ENCODE measurements at regions not wholly inside any gene's neighbourhood (a gene's known extent, or its start where the extent isn't known, plus 50 kb on each side); places are given as distances from the start of the nearest gene placed in this dataset.
"Not testable (repeated sequence)": the region's sequence is repeated elsewhere in the genome, so short reads cannot be mapped to it uniquely, and the experiment has no call there.

DNA sequence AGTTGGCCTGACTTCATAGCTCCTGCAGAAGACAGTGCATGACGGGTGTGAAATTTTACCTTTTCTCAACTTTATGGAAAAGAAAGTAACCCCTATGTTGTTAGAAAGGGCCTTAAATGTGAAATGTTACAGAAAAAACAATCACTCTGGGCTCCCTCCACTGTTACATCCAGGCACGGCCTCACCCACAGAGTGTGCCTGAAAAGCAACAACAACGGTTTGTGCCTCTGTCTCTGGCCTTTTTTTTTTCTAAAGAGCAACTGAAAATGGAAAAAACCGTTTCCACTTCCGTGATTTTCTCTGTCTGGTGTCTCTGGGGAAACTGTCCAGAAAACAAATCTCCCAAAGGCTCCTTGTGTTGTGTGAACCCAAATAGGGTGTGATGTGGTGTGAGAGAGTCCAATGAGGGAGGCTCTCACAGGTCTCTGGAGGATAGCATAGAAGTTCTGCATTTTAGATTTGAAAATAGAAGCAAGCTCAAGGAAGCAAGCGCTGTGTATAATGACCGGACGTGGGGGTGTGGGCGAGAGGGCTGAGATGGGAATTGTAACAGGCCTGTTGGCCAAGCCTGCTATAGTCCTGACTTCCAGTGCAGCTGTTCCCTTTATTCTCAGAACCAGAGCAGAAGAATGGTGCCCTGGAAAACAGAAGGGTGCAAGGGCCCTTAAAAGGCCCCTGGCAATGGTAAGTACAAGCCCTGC, 221.8 kb upstream of the TUT7 start:
- ATAC-seq (peak; percentile 53), DNase-seq (ENCODE audit: low spot score) (no peak)
- intact Hi-C loops (cut with DNase I), result no loop called here

DNA sequence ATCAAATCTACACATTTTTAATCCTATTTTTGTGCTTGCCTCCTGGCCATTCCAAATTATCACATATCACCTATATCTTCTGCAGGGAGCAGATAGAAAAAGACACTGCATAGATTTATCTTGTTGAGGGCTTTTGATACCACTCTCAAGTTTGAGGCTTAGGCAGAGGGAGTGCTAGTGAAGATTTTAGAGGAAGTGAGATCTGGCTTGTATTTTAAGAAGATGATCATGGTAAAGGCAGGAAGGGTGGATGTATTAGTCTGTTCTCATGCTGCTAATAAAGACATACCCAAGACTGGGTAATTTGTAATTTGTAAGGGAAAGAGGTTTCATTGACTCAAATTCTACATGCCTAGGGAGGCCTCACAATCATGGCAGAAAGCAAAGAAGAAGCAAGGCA, 220.9 kb upstream of the TUT7 start:
- DNase-seq (ENCODE audit: low spot score) (no peak), ATAC-seq (no peak)
- intact Hi-C loops (cut with DNase I), result no loop called here

DNA sequence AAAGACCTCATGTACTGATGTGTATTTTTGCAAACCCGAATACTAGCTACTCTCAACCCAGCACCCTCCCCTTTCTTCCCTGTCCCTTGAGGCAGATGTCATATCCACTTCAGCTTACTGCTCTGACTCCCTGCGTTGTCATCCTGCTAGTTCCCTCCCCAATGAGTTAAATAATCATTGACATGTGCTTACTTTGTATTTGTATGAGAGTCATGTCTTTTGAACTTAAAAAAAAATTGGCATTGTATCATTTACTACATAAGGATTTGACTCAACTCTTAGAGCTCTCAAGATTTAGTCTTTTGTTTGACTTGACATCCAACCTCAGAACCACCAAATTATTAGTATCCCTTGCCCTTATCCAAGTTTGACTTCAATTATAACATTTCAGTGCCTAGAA, 219.7 kb upstream of the TUT7 start:
- DNase-seq (ENCODE audit: low spot score) (no peak), ATAC-seq (no peak)
- intact Hi-C loops (cut with DNase I), result no loop called here

DNA sequence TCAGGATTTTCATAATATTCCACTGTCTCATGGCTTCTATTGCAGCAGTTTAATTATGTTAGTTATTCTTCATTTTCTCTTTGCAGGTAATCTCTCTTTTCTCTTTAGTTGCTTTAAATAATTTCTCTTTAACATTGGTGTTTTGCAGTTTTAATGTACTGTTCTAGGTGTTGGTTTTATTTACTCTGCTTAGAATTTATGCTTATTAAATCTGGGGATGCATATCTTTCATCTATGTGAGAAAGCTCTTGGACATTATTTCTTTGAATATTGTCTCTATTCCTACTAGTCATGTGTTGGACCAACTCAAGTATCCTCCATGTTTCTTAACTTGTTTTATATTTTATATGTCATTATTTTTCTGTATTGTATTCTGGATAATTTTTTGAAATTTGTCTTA, 218.7 kb upstream of the TUT7 start:
- no peak for DNase-seq (ENCODE audit: low spot score)
- intact Hi-C loops (cut with DNase I), result no loop called here
- ATAC-seq, result no peak

DNA sequence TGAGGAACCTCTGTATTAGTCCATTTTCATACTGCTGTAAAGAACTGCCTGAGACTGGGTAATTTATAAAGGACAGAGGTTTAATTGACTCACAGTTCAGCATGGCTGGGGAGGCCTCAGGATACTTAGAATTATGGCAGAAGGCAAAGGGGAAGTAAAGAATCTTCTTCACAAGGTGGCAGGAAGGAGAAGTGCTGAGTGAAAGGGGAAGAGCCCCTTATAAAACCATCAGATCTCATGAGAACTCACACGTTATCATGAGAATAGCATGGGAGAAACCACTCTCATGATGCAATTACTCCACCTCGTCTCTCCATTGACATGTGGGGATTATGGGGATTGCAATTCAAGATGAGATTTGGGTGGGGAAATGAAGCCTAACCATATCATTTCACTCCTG, 211.4 kb upstream of the TUT7 start:
- intact Hi-C loops (cut with DNase I); ATAC-seq; DNase-seq (ENCODE audit: low spot score): not testable (repeated sequence)

DNA sequence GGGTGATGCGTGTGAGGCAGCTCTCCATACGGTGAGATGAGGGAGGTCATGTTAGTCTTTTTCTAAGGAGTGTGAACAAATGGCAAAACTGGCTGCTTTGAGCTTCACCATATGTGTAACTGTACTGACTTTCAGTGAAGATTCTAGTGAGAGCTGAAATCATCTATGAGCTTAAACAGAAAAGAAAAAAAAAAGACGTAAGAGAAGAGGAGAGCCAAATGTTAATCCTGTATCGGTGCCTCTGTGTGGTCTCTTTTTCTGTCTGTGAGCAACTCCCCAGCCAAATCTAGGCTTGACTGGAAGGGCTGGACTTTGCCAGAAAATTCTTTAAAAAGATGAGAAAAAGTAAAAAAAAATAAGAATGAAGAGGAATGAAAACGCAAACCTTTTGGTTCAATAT, 209.7 kb upstream of the TUT7 start:
- intact Hi-C loops (cut with DNase I), result no loop called here
- DNase-seq (ENCODE audit: low spot score) (no peak), ATAC-seq (no peak)

DNA sequence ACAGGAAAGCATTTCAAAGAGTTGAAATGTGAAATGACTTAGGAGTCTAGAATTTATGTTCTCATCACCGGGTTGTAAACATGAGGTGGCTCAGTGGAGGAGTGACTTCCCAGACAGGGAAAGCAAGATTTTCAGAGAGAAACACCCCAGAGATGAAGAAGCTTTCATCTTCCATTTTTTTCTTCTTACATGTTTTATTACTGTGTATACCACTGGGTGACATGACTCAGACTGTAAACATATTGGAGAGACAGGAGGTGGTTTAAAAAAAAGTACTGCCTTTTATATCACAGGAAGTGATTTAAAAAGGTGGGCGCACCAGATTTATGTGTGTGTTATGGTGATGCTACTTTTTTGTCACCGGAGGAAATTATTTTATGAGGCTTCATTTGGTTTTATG, 209.1 kb upstream of the TUT7 start:
- no peak for DNase-seq (ENCODE audit: low spot score)
- intact Hi-C loops (cut with DNase I), result no loop called here
- ATAC-seq, result no peak

DNA sequence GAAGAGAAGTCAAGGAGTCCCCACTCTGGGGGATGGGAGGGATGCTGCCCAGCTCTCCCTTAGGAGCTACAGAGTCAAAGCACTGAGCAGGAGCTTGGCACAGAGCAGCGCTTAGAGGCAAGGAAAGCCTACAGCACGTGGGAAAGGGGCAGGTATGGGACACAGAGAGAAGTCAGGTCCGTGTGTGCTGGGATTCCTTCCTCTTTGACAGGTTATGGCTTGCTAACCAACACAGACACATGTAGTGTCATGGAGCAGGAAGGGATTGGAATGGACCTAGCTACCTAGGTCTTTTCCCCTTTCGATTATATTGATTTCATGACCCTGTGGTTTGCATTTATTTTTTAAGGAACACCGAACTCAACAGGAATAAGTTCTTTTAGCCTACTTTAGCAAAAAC, 208.5 kb upstream of the TUT7 start:
- DNase-seq (ENCODE audit: low spot score) (no peak), ATAC-seq (no peak)
- intact Hi-C loops (cut with DNase I), result no loop called here

DNA sequence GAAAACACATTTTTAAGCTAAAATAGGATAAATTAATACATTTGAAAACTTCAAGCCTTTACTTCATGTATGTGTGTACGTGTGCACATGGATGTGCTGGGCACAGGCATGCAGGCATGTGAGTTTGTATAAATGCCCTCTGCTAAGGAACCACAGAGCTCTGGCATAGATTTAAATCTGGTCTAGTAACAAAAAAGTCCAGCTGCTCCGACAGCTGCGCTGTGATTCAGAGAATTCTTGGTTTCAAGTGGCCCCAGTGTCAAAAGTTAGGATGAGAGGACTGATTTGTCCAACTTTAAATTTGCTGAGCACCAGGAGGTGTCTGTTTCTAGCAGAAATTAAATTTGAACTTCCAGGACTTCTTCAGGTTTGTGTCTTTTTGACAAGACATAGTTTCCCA, 203.7 kb upstream of the TUT7 start:
- DNase-seq (ENCODE audit: low spot score), result no peak
- ATAC-seq, result no peak
- intact Hi-C loops (cut with DNase I), result no loop called here

DNA sequence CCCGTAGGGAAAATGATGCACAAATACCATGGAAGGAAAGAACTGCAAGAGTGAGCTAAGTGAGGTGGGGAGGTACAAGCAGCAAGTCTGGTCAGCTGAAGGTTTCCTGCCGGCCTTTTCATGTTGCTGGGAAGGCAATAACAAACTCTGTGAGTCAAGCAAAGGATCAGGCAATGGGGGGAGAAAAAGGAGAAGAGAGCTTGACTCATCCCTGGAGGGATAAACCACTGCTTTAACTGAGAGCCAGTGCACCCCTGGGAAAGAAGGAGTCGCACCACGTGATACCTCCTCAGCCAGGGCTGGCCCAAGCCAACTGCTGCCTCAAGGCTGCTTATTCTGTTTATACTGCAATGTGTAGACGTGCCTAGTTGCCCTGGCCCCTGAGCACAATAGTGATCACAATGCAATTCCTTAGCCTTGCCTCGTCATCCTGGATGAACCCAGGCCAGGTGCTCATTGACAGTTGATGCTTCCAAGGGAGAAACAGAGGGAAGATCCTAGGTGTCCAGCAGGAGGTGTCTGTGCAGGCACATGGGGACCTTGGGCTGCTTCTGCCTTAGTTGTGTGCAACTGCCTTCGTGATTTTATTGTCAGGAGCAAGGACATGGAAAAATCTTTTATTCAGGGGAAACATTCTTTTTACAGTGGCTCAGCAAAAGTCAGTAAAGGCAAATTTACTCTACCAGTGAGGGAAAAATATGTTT, 203.0 kb upstream of the TUT7 start:
- intact Hi-C loops (cut with DNase I), result no loop called here
- ATAC-seq (peak; percentile 58), DNase-seq (ENCODE audit: low spot score) (no peak)

DNA sequence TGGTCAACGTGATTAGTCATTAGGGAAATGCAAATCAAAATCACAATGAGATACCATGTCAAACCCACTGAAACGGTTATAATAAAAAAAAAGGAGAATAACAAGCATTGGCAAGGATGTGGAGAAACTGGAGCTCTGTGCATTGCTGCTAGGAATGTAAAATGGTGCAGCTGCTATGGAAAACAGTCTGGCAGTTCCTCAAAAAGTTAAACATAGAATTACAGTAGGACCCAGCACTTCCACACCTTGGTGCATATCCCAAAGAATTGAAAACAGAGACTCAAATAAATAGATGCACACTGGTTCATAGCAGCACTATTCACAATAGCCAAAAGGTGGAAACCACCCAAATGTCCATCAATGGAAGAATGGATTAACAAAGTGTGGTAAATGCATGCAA, 201.5 kb upstream of the TUT7 start:
- ATAC-seq (no peak), DNase-seq (ENCODE audit: low spot score) (no peak)
- intact Hi-C loops (cut with DNase I), result no loop called here

DNA sequence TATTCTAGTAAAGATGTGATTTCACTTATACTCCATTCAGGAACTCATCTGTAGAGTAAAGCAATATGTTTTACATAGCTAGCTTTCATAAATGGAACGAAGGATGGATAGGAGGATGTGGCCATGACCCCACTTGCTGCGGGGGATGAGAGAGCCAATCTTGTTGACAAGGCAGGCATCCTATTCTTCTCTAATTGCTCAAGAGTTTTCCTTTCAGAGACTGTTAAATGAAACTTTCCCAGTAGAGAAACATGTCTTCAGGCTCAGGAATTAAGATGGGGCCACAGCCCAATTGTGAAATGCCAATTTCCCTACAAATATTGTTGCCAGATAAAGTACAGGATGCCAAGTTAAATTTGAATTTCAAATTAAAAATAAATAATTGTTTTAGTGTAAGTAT, 196.2 kb upstream of the TUT7 start:
- intact Hi-C loops (cut with DNase I), result no loop called here
- ATAC-seq, result no peak
- DNase-seq (ENCODE audit: low spot score), result no peak

DNA sequence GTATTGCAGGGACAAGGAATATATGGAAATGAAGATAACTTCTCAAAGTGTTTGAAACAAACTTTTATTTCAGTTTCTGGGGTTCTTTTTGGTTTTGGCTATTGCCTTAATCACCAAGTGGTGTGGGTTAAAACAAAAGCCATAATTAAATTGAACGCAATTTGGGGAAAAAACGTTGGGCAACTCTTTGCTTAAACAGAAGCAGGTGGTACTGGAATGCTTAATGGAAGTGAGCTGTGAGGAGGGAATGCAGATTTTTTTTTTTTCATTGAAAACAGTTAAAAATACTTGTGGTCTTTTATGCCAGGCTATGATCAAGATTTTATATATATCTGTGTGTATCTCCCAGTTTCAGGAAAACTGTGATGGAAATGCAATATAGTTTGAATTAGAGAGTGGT, 195.7 kb upstream of the TUT7 start:
- ATAC-seq (no peak), DNase-seq (ENCODE audit: low spot score) (no peak)
- intact Hi-C loops (cut with DNase I), result no loop called here

DNA sequence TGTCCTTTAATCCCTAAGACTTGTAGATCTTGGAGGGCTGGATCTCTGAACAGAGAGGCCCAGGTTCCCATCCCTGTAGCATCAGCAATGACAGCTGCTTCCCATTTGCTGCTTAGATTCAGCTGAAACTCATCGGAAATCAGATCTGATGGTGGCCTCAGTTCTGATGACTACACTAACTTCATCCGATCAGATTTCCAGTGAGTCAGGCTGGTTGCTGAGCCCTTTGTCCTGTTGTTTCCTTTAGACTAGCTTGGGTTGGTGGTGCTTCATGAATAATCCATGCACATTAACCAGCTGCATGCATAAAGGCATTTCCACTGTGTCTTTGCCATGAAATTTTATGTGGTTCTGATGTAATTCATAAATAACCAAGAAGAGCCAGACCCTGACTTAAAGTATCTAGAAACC, 195.2 kb upstream of the TUT7 start:
- DNase-seq (ENCODE audit: low spot score) (no peak), ATAC-seq (no peak)
- intact Hi-C loops (cut with DNase I), result no loop called here

DNA sequence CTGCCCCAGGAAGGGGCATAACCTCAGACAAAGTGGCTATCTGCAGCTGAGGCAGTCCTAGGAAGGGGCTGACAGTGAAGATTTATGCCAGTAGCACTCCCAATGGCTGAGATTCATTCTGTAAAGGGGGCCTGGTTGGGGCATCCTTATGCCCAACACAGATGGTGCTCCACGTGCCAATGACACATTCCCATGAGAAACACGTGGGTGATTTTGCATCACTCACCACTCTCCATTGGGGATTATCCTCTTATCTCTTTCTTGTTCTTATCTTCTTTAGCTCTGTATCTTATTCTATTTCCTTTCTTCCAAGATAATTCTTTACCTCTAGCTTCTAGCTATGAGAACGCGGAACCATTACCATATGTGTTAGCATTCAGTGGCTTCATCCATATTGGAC, 194.0 kb upstream of the TUT7 start:
- no peak for ATAC-seq
- intact Hi-C loops (cut with DNase I), result no loop called here

DNA sequence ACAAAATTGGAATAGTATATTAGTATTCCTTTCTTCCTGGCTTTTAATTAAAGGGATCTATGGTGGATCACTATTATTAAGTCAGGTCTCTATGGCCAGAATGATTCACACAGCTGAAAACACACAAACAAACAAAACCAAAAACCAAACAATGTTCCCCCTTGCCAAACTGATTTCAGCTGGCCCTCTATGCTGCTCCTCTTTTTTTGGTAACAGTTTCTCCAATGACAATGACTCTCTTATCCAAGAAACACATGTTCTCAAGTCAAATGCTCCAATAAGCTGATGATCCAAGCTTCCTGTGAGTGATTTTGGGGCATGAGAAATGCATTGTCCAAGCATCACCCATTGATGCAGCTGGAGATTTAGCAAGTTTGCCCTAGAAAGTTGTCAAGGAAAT, 193.4 kb upstream of the TUT7 start:
- ATAC-seq (no peak), DNase-seq (ENCODE audit: low spot score) (no peak)
- intact Hi-C loops (cut with DNase I), result no loop called here

More for the DNA sequence above, 194.0 kb upstream of the TUT7 start:
- no peak for DNase-seq (ENCODE audit: low spot score)

DNA sequence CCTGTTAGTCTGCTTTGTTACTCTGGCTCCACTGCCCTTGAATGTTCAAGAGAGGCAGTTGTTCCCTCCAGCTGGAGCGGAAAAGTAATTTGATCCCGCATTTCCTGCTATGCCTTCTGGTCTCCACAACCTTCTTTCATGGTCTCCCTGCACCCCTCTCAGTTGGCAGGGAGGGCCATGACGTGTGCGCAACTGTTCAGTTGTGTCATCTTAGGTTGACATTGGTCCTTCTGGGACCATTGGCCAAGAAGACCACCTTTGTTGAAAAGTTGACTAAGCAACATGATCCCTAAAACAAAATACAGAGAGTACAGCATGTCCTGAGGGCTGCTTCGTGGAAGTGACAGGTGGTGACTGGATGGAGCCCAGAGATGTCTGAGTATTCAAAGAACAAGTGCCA, 192.5 kb upstream of the TUT7 start:
- DNase-seq (ENCODE audit: low spot score) (no peak), ATAC-seq (no peak)
- intact Hi-C loops (cut with DNase I), result no loop called here

DNA sequence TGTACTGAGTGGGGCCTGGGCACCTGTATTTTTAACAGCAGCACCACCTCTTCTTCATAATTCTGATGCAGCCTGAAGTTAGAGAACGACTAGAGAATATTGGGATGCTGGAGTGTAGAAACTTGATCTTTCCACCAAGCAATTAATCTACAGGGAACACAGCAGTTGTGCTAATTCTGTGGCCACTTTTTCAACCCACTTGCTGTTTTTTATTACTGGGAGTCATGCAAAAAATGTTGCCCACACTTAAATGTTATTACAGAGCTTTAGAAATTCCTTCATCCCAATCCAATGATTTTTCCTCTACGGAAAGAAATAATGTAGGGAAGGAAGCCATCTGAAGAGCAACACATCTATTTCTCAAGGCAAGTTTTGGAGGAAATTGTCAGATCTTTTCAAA, 190.9 kb upstream of the TUT7 start:
- DNase-seq (ENCODE audit: low spot score), result no peak
- intact Hi-C loops (cut with DNase I), result no loop called here
- peak; percentile 52 for ATAC-seq

DNA sequence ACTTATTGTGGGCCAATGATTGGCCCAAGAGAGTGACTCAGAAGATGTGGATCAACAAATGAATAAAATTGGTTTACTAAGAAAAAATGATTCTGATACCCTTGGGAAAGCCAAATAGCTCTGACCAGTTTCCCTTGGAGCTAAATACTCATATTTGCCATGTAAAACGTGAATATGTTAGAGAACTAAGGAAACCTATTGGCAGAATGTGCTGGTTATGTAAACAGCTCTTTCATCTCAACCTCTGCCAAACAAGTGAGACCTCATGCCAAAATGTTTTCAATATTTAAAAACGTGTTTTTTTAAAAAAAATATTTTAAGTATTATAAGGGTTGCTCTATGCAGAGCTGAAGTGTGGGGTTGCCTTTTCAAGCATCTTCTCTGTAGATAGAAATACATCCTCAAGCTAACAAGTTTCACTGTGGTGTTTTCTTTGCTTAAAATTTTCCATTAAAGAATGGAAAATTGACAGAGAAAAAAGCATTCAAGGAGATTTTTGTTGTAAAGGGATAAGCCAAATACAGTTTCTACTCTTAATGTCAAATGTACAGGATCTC, 186.9 kb upstream of the TUT7 start:
- no peak for ATAC-seq
- no peak for DNase-seq (ENCODE audit: low spot score)
- intact Hi-C loops (cut with DNase I), result no loop called here

DNA sequence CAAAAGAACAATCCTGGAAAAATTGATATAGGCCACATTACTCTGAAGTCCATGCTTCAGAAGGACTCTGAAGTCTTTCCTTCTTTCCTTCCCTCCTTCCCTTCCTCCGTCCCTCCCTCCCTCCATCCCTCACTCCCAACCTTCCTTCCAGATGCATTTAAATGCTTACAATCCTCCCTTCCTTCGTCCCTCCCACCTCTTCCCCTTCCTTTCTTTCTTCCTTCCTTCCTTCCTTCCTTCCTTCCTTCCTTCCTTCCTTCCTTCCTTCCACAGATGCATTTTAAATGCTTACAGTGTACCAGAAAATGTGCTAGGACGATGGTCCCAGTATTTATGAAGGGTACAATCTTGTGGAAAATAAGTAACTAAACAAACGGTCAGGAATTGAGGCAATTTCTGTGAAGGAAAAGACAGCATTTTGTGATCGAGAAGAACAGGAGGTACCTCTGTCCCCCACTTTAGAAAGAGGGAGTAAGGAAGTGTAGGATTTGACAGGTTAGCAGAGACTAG, 181.3 kb upstream of the TUT7 start:
- DNase-seq (ENCODE audit: low spot score) (no peak), ATAC-seq (no peak)
- intact Hi-C loops (cut with DNase I), result loop anchor here (10.0 kb wide), 1 partner anchor 899 kb away; no protein-coding TSS in a partner anchor

All from sciatic nerve (tissue), 2 donors.